ENCODE measurements at regions not wholly inside any gene's neighbourhood (a gene's known extent, or its start where the extent isn't known, plus 50 kb on each side); places are given as distances from the start of the nearest gene placed in this dataset.

DNA sequence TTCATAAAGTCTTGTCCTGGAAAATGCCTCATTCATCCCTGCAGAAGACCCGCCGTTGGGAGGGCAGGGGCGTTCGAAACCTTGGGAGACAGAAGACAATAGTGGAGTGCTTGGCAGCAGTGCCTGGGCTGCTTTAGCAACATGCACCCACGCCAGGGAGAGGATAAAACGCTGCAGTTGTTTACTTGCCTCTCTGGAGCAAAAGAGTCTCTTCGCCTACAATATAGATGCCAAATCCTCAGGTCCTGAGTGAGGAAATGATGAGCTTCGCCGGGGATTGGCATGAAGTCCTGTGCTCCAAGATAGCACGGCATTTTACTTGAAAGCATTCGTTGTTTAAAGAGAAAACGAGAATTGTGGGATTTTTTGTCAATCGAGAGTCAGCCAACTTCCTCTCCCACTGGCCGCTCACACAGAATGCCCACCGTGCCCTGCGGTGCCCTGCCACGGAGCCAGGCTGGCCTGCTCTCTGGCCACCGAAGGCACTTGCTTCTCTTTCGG, 152.5 kb upstream of the POU3F3 start:
- ChIA-PET POLR2A (no interaction called here), CTCF (interaction anchor here (0.8 kb wide), 1 partner anchor 9 kb away, joined by 3 read pairs; no protein-coding TSS in a partner anchor)
- peaks cover 0 to 3% of the 10 kb centered on the region in 2 donors for H3K27me3 Mint-ChIP-seq
- Histone ChIP-seq H3K27me3 (ENCODE audit: insufficient read depth, low read length, poor library complexity, severe bottlenecking) (no peaks in the 10 kb centered on the region), H3K4me1 (ENCODE audit: insufficient read depth, low read length) (no peaks in the 10 kb centered on the region), H3K27ac (ENCODE audit: low read depth, low read length) (no peak overlapping the region), H3K4me3 (ENCODE audit: low read length) (no peak overlapping the region), H3K36me3 (ENCODE audit: insufficient read depth, low read length) (no peaks in the 10 kb centered on the region), H3K9me3 (ENCODE audit: low read length) (no peaks in the 10 kb centered on the region)
- peaks cover 0 to 5% (median 1%) of the 10 kb centered on the region in 5 donors for H3K9me3 Mint-ChIP-seq
- no peaks in the 10 kb centered on the region for H3K36me3 Mint-ChIP-seq
- no peak overlapping the region for H3K4me3 Mint-ChIP-seq
- H3K4me1 Mint-ChIP-seq = no peaks in the 10 kb centered on the region
- DNase-seq = no peak
- no peak overlapping the region for H3K27ac Mint-ChIP-seq

DNA sequence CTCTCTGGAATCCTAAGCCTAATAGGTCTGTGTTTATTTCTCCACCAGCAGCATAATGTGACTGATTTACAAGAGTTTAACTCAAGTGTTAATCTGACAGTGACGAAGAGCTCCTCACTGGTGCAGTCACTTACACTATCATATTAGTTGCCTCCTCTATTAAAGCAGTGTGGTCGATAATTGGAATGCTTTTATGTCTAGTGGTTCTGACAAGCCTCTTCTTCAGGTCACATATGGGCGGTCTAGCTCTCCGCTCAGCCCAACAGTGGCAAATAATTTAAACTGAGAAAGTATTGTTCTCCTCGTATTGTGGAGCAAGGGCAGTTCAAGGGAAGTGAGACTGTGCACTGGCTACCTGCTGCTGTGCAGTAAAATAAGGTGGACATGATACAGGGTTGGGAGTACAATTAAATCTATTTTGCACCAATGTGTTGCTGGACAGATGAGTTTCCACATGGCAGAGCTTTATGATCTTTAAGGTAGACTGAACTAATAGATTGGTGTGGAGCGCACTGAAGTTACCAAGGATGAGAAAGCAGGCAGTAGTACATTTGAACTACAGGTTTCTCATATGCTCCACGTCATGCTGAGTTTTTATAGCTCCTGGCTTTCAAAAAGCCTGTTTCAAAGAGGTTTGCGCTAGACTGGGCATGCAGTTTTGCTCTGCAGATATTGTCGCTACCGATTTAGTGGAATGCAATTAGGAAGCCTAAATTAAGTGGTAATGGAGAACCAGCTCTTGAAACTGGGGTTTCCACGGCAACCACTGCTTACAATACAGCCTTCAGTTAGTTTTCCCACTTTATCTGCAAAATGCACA, 151.7 kb upstream of the POU3F3 start:
- H3K4me3 ChIP-seq (ENCODE audit: low read length) = no peak overlapping the region
- Mint-ChIP-seq H3K4me3 (no peak overlapping the region), H3K36me3 (no peaks in the 10 kb centered on the region), H3K4me1 (no peaks in the 10 kb centered on the region), H3K9me3 (peaks cover 0 to 5% (median 1%) of the 10 kb centered on the region in 5 donors), H3K27ac (no peak overlapping the region), H3K27me3 (peaks cover 0 to 3% of the 10 kb centered on the region in 2 donors)
- H3K27me3 ChIP-seq (ENCODE audit: insufficient read depth, low read length, poor library complexity, severe bottlenecking) = no peaks in the 10 kb centered on the region
- no peaks in the 10 kb centered on the region for H3K9me3 ChIP-seq (ENCODE audit: low read length)
- no peaks in the 10 kb centered on the region for H3K4me1 ChIP-seq (ENCODE audit: insufficient read depth, low read length)
- POLR2A ChIA-PET = no interaction called here
- H3K36me3 ChIP-seq (ENCODE audit: insufficient read depth, low read length) = no peaks in the 10 kb centered on the region
- no peak overlapping the region for H3K27ac ChIP-seq (ENCODE audit: low read depth, low read length)
- CTCF ChIA-PET = interaction anchor here (0.8 to 0.9 kb wide), 2 partner anchors 10 kb away, joined by 3 read pairs; no protein-coding TSS in a partner anchor
- no peak for DNase-seq

DNA sequence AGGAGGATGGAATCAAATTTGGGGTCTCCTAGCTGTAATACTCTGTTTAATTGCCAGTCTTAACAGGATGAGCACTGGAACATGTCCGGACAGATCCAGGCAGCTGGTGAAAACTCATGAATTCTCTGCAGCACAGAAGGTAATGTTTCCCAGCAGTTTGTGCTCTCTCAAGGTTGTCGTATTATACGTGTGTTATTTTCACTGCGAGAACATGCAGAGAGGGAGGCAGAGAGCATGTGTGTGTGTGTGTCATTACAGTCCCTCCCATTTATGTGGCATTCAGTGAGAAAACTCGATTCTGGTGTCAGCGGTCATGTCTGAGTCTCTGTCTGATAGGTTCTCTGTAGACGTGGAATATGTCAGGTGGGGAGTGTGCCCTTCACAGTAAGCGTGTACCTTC, 150.2 kb upstream of the POU3F3 start:
- Mint-ChIP-seq H3K27ac (no peak overlapping the region), H3K4me1 (no peaks in the 10 kb centered on the region), H3K36me3 (no peaks in the 10 kb centered on the region), H3K27me3 (peaks cover 0 to 1% of the 10 kb centered on the region in 2 donors), H3K4me3 (no peak overlapping the region), H3K9me3 (peaks cover 0 to 4% (median 1%) of the 10 kb centered on the region in 5 donors)
- no peak overlapping the region for H3K27ac ChIP-seq (ENCODE audit: low read depth, low read length)
- ChIA-PET POLR2A (no interaction called here), CTCF (no interaction called here)
- no peak overlapping the region for H3K4me3 ChIP-seq (ENCODE audit: low read length)
- H3K27me3 ChIP-seq (ENCODE audit: insufficient read depth, low read length, poor library complexity, severe bottlenecking) = no peaks in the 10 kb centered on the region
- no peaks in the 10 kb centered on the region for H3K4me1 ChIP-seq (ENCODE audit: insufficient read depth, low read length)
- H3K9me3 ChIP-seq (ENCODE audit: low read length) = no peaks in the 10 kb centered on the region
- no peak for DNase-seq
- no peaks in the 10 kb centered on the region for H3K36me3 ChIP-seq (ENCODE audit: insufficient read depth, low read length)

DNA sequence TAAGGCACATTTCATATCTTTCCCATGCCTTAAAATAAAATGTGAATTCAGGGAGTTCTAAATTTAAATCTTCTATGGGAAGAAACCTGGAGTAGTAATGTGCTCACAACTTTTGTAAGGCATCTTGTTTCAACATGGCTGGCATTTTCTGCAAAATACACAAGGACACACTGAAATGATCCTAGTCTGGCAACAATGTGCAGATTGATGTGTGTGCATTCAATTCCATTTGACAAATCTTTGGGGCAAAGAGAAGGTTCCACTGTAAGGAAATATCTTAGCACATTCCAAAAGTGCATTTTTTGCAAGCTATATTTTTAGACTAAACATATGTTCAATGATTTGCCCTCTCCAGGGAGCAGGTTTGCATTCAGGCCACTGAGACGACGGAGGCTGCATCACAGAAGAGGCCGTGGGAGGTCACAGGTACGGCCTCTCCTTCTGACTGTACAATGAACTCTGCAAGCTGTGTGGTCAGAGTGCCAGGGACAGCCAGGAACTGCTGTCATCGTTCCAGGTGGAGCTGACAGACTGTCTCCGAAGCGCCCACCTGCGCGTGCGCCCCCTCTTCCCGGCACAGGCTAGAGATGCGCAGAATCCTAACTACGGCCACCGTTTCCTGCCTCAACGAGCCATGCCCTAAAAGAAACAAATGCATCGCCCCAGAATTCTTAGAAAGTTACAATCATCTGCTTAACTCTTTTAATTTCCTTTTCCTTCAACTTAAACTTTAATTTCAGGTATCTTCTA, 149.2 kb upstream of the POU3F3 start:
- CTCF ChIA-PET = no interaction called here

DNA sequence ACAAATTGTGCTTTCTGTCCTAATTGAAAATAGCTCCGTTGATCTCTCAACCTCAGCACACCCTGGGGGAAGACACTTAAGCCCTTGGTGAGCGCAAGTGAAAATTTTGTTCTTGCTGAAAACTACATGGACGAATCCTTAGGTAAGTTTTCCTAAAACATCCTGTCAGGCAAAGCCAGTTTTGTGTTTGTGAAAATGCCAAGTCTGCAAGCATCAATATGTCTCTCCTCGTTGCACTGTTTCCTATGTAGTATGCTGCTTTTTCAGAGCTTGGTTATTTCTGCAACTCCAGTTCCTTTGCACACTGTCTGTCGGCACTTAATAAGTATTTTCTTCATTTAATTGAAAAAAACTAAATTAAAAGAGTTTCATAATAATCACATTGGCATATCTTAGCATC, 146.9 kb upstream of the POU3F3 start:
- H3K9me3 ChIP-seq (ENCODE audit: low read length) = no peaks in the 10 kb centered on the region
- Mint-ChIP-seq H3K9me3 (peaks cover 0 to 3% (median 0%) of the 10 kb centered on the region in 5 donors), H3K4me3 (no peak overlapping the region), H3K27ac (no peak overlapping the region), H3K36me3 (no peaks in the 10 kb centered on the region), H3K4me1 (no peaks in the 10 kb centered on the region), H3K27me3 (peaks cover 0 to 1% of the 10 kb centered on the region in 2 donors)
- DNase-seq = no peak
- H3K36me3 ChIP-seq (ENCODE audit: insufficient read depth, low read length) = no peaks in the 10 kb centered on the region
- ChIA-PET POLR2A (no interaction called here), CTCF (no interaction called here)
- H3K4me1 ChIP-seq (ENCODE audit: insufficient read depth, low read length) = no peaks in the 10 kb centered on the region
- no peaks in the 10 kb centered on the region for H3K27me3 ChIP-seq (ENCODE audit: insufficient read depth, low read length, poor library complexity, severe bottlenecking)
- H3K4me3 ChIP-seq (ENCODE audit: low read length) = no peak overlapping the region
- no peak overlapping the region for H3K27ac ChIP-seq (ENCODE audit: low read depth, low read length)

More for the DNA sequence above, 149.2 kb upstream of the POU3F3 start:
- POLR2A ChIA-PET = no interaction called here
- Mint-ChIP-seq H3K36me3 (no peaks in the 10 kb centered on the region), H3K27ac (no peak overlapping the region), H3K9me3 (peaks cover 0 to 4% (median 1%) of the 10 kb centered on the region in 5 donors), H3K4me1 (no peaks in the 10 kb centered on the region), H3K27me3 (peaks cover 0 to 1% of the 10 kb centered on the region in 2 donors), H3K4me3 (no peak overlapping the region)
- Histone ChIP-seq H3K36me3 (ENCODE audit: insufficient read depth, low read length) (no peaks in the 10 kb centered on the region), H3K4me3 (ENCODE audit: low read length) (no peak overlapping the region), H3K9me3 (ENCODE audit: low read length) (no peaks in the 10 kb centered on the region), H3K4me1 (ENCODE audit: insufficient read depth, low read length) (no peaks in the 10 kb centered on the region), H3K27ac (ENCODE audit: low read depth, low read length) (no peak overlapping the region), H3K27me3 (ENCODE audit: insufficient read depth, low read length, poor library complexity, severe bottlenecking) (no peaks in the 10 kb centered on the region)
- DNase-seq = no peak

DNA sequence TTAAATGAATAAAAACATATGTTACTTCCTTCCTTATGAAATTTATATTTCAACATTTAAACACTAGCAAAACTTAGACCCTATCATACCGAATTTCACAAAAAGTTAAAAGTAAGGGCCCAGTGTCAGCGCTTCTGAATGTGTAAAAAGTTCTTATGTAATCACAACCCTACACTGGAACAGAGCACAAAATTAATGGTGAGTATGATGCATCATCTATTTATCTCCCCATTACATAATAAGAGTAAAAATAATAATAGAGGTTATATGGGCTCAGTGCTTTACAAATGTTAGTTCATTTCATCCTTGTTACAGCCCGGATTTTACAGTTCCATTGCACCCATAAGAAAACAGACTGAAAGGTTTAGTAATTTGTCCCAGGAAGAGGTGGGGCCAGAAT, 144.9 kb upstream of the POU3F3 start:
- H3K4me3 Mint-ChIP-seq = no peak overlapping the region
- Histone ChIP-seq H3K27me3 (ENCODE audit: insufficient read depth, low read length, poor library complexity, severe bottlenecking) (no peaks in the 10 kb centered on the region), H3K9me3 (ENCODE audit: low read length) (no peaks in the 10 kb centered on the region), H3K4me1 (ENCODE audit: insufficient read depth, low read length) (no peaks in the 10 kb centered on the region), H3K36me3 (ENCODE audit: insufficient read depth, low read length) (no peaks in the 10 kb centered on the region), H3K27ac (ENCODE audit: low read depth, low read length) (no peak overlapping the region), H3K4me3 (ENCODE audit: low read length) (no peak overlapping the region)
- H3K27ac Mint-ChIP-seq = no peak overlapping the region
- H3K27me3 Mint-ChIP-seq = no peaks in the 10 kb centered on the region
- no peaks in the 10 kb centered on the region for H3K4me1 Mint-ChIP-seq
- no peaks in the 10 kb centered on the region for H3K36me3 Mint-ChIP-seq
- peaks cover 0 to 8% (median 2%) of the 10 kb centered on the region in 5 donors for H3K9me3 Mint-ChIP-seq
- DNase-seq = no peak
- POLR2A ChIA-PET = no interaction called here
- CTCF ChIA-PET = no interaction called here

DNA sequence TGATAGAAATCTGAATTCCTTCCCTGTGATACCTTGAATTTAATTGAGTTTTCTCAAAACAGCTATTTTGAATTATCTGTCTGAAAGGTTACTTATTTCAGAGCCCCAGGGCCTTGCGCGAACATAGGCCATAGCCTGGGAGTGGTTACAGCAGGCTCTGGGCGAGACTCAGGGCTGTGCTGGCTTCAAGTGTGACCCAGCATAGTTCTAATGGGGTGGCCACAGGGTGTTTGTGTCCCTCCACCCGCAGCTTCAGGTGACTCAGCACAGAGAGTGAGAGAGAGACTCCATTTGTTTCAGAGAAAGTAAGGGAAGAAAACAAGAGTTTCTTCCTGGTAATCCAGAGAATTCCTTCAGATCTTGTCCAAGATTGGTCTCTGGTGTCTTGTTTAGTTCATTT, 137.9 kb upstream of the POU3F3 start:
- CTCF ChIA-PET = no interaction called here
- POLR2A ChIA-PET = no interaction called here
- Mint-ChIP-seq H3K4me3 (no peak overlapping the region), H3K27me3 (peaks cover 0 to 3% of the 10 kb centered on the region in 2 donors), H3K27ac (no peak overlapping the region), H3K36me3 (no peaks in the 10 kb centered on the region), H3K4me1 (no peaks in the 10 kb centered on the region), H3K9me3 (peaks cover 0 to 5% (median 3%) of the 10 kb centered on the region in 5 donors)
- Histone ChIP-seq H3K4me3 (ENCODE audit: low read length) (no peak overlapping the region), H3K27me3 (ENCODE audit: insufficient read depth, low read length, poor library complexity, severe bottlenecking) (no peaks in the 10 kb centered on the region), H3K4me1 (ENCODE audit: insufficient read depth, low read length) (no peaks in the 10 kb centered on the region), H3K27ac (ENCODE audit: low read depth, low read length) (no peak overlapping the region), H3K36me3 (ENCODE audit: insufficient read depth, low read length) (no peaks in the 10 kb centered on the region), H3K9me3 (ENCODE audit: low read length) (no peaks in the 10 kb centered on the region)
- DNase-seq = no peak

DNA sequence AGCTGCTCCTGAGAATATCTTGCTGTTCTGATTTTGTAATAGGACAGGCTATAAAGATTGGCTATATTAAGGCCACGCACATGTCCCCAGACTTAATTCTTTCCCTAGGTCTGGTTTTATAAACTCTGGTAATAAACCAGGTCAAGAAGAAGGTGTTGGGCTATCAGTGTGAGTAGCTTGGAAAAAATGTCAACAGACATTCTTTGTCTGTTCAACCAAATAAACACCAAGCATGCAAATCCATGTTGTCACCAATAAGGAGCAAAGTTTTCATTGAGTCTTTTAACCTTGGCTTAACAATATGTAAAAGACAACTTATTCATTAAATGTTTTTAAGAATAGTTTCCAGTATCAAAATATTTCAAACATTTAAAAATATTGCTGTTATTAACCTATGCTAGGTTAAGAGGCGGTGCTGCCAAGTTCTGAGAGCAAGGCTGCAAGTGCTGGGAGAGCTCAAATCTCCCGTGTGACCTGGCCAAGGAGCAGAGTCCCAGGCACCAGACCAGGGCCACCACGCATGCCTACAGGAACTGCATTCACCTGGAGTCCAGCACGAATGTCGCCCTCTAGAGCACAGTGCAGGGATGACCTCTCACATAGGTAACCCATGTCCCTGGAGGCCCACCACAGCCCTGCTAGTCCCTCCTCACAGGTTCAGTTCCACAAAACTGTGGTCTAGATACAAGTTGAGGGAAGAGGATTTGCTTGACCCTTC, 120.5 kb upstream of the POU3F3 start:
- ChIA-PET CTCF (no interaction called here), POLR2A (no interaction called here)
- Histone ChIP-seq H3K27me3 (ENCODE audit: insufficient read depth, low read length, poor library complexity, severe bottlenecking) (no peaks in the 10 kb centered on the region), H3K27ac (ENCODE audit: low read depth, low read length) (no peak overlapping the region), H3K36me3 (ENCODE audit: insufficient read depth, low read length) (no peaks in the 10 kb centered on the region), H3K9me3 (ENCODE audit: low read length) (no peaks in the 10 kb centered on the region), H3K4me1 (ENCODE audit: insufficient read depth, low read length) (no peaks in the 10 kb centered on the region), H3K4me3 (ENCODE audit: low read length) (no peak overlapping the region)
- Mint-ChIP-seq H3K36me3 (no peaks in the 10 kb centered on the region), H3K27me3 (peaks cover 0 to 2% of the 10 kb centered on the region in 2 donors), H3K9me3 (peaks cover 2 to 20% (median 9%) of the 10 kb centered on the region in 5 donors), H3K4me3 (no peak overlapping the region), H3K4me1 (peaks cover 0 to 7% (median 0%) of the 10 kb centered on the region in 3 donors), H3K27ac (no peak overlapping the region)
- no peak for DNase-seq
